Endothelial cell of umbilical vein (primary cell): ENCODE measurements at regions not wholly inside any gene's neighbourhood (a gene's known extent, or its start where the extent isn't known, plus 50 kb on each side); places are given as distances from the start of the nearest gene placed in this dataset.
A peak's percentile ranks its signal among the peaks of the same experiment; 100 is the strongest.

Experiments
- BruUV-seq: library from RNA; stranded (reverse); fragments of 400-500 nt; replicated peaks from 2 replicates; lab custom pipeline; 2021; lab: Mats Ljungman, UMichigan
- CTCF ChIA-PET: fragments of 300-600, 350-600 bp; sonication (Branson Sonifier 250); formaldehyde crosslinking; loops from one replicate; lab custom pipeline; 2021; ENCODE audit warnings: antibody characterized with exemption, inconsistent platforms; lab: Charles Lee
- POLR2A ChIA-PET: fragments of 300-600, 350-600 bp; sonication (Branson Sonifier 250); formaldehyde crosslinking; loops from one replicate; lab custom pipeline; 2021; ENCODE audit warnings: antibody characterized with exemption, inconsistent platforms; lab: Charles Lee
- DNase-seq: peaks from one replicate; pipeline ENCODE4 v3.0.0-alpha.2; 2011; ENCODE audit warnings: low read depth, low spot score
- FAIRE-seq: peaks from 2 replicates; lab custom pipeline; 2011; peaks lifted over from hg19 to GRCh38; lab: Jason Lieb, UNC
- H2AFZ ChIP-seq: 2 replicates; pipeline ENCODE4 v1.6.0; 2012; ENCODE audit warnings: low read depth, low read length, control low read depth, inconsistent platforms
- H3K27ac ChIP-seq: 2 replicates; pipeline ENCODE4 v1.5.1; 2011; ENCODE audit warnings: low read depth, mild to moderate bottlenecking, control low read depth, low read length, moderate library complexity; ENCODE audit not compliant: insufficient read depth
- H3K27me3 ChIP-seq, 2 experiments: 2 replicates each; pipeline versions ENCODE4 v1.6.0 to v1.6.1; 2011; ENCODE audit warnings: low read length in 2 of 2, mixed read lengths in 1 of 2; ENCODE audit not compliant: control insufficient read depth in 2 of 2, insufficient read depth in 2 of 2
- H3K36me3 ChIP-seq, 2 experiments: 2 replicates in 1 of 2; 3 replicates in 1 of 2; pipeline ENCODE4 v1.5.1; 2011; ENCODE audit warnings: low read length in 2 of 2, mild to moderate bottlenecking in 1 of 2, moderate library complexity in 1 of 2; ENCODE audit not compliant: control insufficient read depth in 2 of 2, insufficient read depth in 2 of 2; ENCODE audit errors: extremely low read depth in 1 of 2
- H3K4me1 ChIP-seq: 3 replicates; pipeline ENCODE4 v1.5.1; 2011; ENCODE audit warnings: mild to moderate bottlenecking, low read length; ENCODE audit not compliant: control insufficient read depth, insufficient read depth; ENCODE audit errors: extremely low read depth
- H3K4me2 ChIP-seq: 2 replicates; pipeline ENCODE4 v1.6.1; 2011; ENCODE audit warnings: low read length, control low read depth, mixed read lengths; ENCODE audit not compliant: insufficient read depth
- H3K4me3 ChIP-seq, 3 experiments: fragments of 200-600 bp in 1 of 3; sonication (generic), shearing (Covaris generic) in 1 of 3; replicated peaks in 1 of 3; 2 replicates each; pipeline ENCODE4 v1.5.1; 2011 to 2016; ENCODE audit warnings: control low read depth in 3 of 3, low read length in 3 of 3, mild to moderate bottlenecking in 2 of 3, inconsistent platforms in 1 of 3, low read depth in 1 of 3, moderate library complexity in 1 of 3; ENCODE audit not compliant: insufficient read depth in 1 of 3
- H3K79me2 ChIP-seq: 2 replicates; pipeline ENCODE4 v1.6.0; 2012; ENCODE audit warnings: low read length, inconsistent platforms; ENCODE audit not compliant: control insufficient read depth, insufficient read depth
- H3K9ac ChIP-seq: replicated peaks from 2 replicates; pipeline ENCODE3; 2011; ENCODE audit warnings: low read length, control low read depth; ENCODE audit not compliant: insufficient read depth; ENCODE audit errors: extremely low read depth
- H3K9me1 ChIP-seq: replicated peaks from 3 replicates; pipeline ENCODE4 v1.6.0; 2011; ENCODE audit warnings: mild to moderate bottlenecking, low read length; ENCODE audit not compliant: control insufficient read depth, insufficient read depth; ENCODE audit errors: extremely low read depth
- H3K9me3 ChIP-seq: replicated peaks from 2 replicates; pipeline ENCODE4 v1.5.1; 2012; ENCODE audit warnings: low read length, inconsistent platforms; ENCODE audit not compliant: control insufficient read depth, insufficient read depth
- H4K20me1 ChIP-seq: replicated peaks from 2 replicates; pipeline ENCODE3; 2011; ENCODE audit warnings: mild to moderate bottlenecking, low read length; ENCODE audit not compliant: control insufficient read depth, insufficient read depth; ENCODE audit errors: extremely low read depth
- EZH2 ChIP-seq: IDR thresholded peaks from 2 replicates; pipeline ENCODE4 v1.6.1; 2012; ENCODE audit warnings: borderline replicate concordance, low read depth, mild to moderate bottlenecking, moderate library complexity, low read length, inconsistent platforms; ENCODE audit not compliant: severe bottlenecking
- JUN ChIP-seq: IDR thresholded peaks from 2 replicates; pipeline ENCODE4 v1.6.1; 2011; ENCODE audit warnings: borderline replicate concordance, low read depth; ENCODE audit not compliant: insufficient read length, insufficient read depth
- MYC ChIP-seq: IDR thresholded peaks from one replicate; pipeline ENCODE4 v1.6.1; 2011; ENCODE audit warnings: mild to moderate bottlenecking, low read depth, low read length
- POLR2A ChIP-seq: IDR thresholded peaks from 2 replicates; pipeline ENCODE4 v1.6.1; 2012; ENCODE audit warnings: low read depth, mild to moderate bottlenecking, control low read depth, low read length
- POLR2AphosphoS5 ChIP-seq: IDR thresholded peaks from 2 replicates; pipeline ENCODE4 v1.6.1; 2012; ENCODE audit warnings: low read depth, mild to moderate bottlenecking, control low read depth, low read length, moderate library complexity; ENCODE audit not compliant: insufficient read depth
- dilution Hi-C: fragments of 300-500 bp; cut with MboI; formaldehyde crosslinking; loops from one replicate; pipeline ENCODE4 v1.15.0; 2019; ENCODE audit warnings: low sequenced_read_pairs; ENCODE audit not compliant: extremely low pct_ligation_motif_present
- intact Hi-C: fragments of 100-400 bp; cut with micrococcal nuclease; formaldehyde crosslinking; loops from one replicate; pipeline ENCODE4 v1.10.0; 2022
- TF ChIP-seq, protein P1 (sequence below): IDR thresholded peaks from 2 replicates; pipeline ENCODE4 v1.6.1; 2011; ENCODE audit not compliant: insufficient read depth, insufficient read length
- TF ChIP-seq, protein P2 (sequence below), 2 donors: IDR thresholded peaks; 1 replicate in 1 of 2; 2 replicates in 1 of 2; pipeline ENCODE4 v1.5.1; 2011; ENCODE audit warnings: low read length in 2 of 2, mild to moderate bottlenecking in 2 of 2, moderate library complexity in 2 of 2, control low read depth in 1 of 2, inconsistent platforms in 1 of 2, low read depth in 1 of 2; ENCODE audit not compliant: insufficient read depth in 1 of 2; ENCODE audit errors: extremely low read depth in 1 of 2

DNA sequence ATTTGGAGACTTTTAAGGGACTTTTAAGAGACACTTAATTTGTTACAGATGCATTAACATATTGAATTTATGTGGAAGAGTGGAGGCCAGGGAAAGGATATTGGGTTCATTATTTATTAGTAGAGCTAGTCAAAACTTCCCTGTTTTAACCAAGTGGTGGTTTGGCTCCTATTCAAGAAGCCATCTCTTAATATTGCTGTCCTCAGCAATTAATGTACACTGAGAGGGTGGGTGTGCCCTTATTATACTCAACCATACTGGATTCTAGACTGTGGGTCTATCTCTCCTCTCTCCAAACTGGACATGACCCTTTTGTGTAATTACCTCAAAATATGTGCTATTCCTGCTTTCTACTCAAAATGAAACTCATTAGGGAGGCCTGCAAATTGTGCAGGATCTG is 398.7 kb upstream of the DDHD1 start:
- Histone ChIP-seq H3K4me1 (peaks cover 19% of the 10 kb centered on the region), H3K79me2 (no peaks in the 10 kb centered on the region), H3K9me3 (no peaks in the 10 kb centered on the region), H3K4me3 (no peak overlapping the region), H3K36me3 (no peaks in the 10 kb centered on the region), H3K27me3 (no peaks in the 10 kb centered on the region), H3K9me1 (no peaks in the 10 kb centered on the region), H3K9ac (no peak overlapping the region), H4K20me1 (no peaks in the 10 kb centered on the region), H2AFZ (no peak overlapping the region), H3K4me2 (no peak overlapping the region), H3K27ac (no peak overlapping the region)
- CTCF ChIA-PET: interaction anchor here (1.2 kb wide), 1 partner anchor 14 kb away, joined by 3 read pairs; no protein-coding TSS in a partner anchor
- FAIRE-seq (no peak), DNase-seq (no peak)
- intact Hi-C loops (no loop called here), dilution Hi-C loops (no loop called here)
- no TSS peak for BruUV-seq
- POLR2A ChIA-PET: no interaction called here
- TF ChIP-seq JUN: no peak
- TF ChIP-seq POLR2A: no peak
- no peak for TF ChIP-seq EZH2
- TF ChIP-seq POLR2AphosphoS5: no peak

DNA sequence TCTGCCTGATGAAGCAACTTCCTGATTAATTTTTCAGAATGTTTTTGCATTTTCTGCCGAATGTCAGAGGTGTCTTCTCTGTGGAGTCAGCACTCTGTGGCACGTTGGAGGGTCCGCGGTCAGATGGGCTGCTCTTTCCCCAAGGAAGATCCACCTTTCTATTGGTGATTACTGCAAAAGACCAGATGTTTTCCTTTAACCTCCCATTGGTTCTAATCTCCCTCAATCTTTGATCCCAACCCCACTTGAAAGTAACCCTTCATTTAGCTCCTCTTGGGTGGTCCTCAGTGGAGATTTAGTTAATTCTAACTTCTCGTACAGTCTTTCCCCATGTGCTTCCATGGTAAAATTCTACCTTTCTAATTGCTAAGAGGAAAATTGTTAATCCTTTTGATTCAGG is 397.7 kb upstream of the DDHD1 start:
- no TSS peak for BruUV-seq
- intact Hi-C loops (no loop called here), dilution Hi-C loops (no loop called here)
- H3K9ac ChIP-seq: no peak overlapping the region
- H3K4me1 ChIP-seq: peaks cover 19% of the 10 kb centered on the region
- no peaks in the 10 kb centered on the region for H3K9me3 ChIP-seq
- H3K4me2 ChIP-seq: peak overlapping the region; percentile 47
- peak overlapping the region; percentile 68 for H3K27ac ChIP-seq
- H3K4me3 ChIP-seq: no peak overlapping the region
- no peak for FAIRE-seq
- POLR2A ChIA-PET: interaction anchor here (1.4 kb wide), 1 partner anchor 403 kb away, joined by 12 read pairs; no protein-coding TSS in a partner anchor
- H3K9me1 ChIP-seq: no peaks in the 10 kb centered on the region
- CTCF ChIA-PET: interaction anchor here (0.8 to 2.3 kb wide), 10 partner anchors 13 to 797 kb away, joined by 3 to 15 read pairs (median 6); no protein-coding TSS in a partner anchor
- no peaks in the 10 kb centered on the region for H3K36me3 ChIP-seq
- peak overlapping the region; percentile 17 for H2AFZ ChIP-seq
- DNase-seq: no peak
- H3K27me3 ChIP-seq: no peaks in the 10 kb centered on the region
- no peaks in the 10 kb centered on the region for H4K20me1 ChIP-seq
- H3K79me2 ChIP-seq: no peaks in the 10 kb centered on the region
- TF ChIP-seq POLR2AphosphoS5: no peak
- TF ChIP-seq, protein P1, sequence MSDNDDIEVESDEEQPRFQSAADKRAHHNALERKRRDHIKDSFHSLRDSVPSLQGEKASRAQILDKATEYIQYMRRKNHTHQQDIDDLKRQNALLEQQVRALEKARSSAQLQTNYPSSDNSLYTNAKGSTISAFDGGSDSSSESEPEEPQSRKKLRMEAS: no peak
- no peak for TF ChIP-seq MYC
- TF ChIP-seq, protein P2, sequence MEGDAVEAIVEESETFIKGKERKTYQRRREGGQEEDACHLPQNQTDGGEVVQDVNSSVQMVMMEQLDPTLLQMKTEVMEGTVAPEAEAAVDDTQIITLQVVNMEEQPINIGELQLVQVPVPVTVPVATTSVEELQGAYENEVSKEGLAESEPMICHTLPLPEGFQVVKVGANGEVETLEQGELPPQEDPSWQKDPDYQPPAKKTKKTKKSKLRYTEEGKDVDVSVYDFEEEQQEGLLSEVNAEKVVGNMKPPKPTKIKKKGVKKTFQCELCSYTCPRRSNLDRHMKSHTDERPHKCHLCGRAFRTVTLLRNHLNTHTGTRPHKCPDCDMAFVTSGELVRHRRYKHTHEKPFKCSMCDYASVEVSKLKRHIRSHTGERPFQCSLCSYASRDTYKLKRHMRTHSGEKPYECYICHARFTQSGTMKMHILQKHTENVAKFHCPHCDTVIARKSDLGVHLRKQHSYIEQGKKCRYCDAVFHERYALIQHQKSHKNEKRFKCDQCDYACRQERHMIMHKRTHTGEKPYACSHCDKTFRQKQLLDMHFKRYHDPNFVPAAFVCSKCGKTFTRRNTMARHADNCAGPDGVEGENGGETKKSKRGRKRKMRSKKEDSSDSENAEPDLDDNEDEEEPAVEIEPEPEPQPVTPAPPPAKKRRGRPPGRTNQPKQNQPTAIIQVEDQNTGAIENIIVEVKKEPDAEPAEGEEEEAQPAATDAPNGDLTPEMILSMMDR (IDR thresholded peaks at IDR 0.05; ENCODE audit: extremely low read depth in 1 of 2, insufficient read depth in 1 of 2, low read depth in 1 of 2, low read length in 2 of 2): no peak
